NT2/D1 (cell line): ENCODE measurements at regions not wholly inside any gene's neighbourhood (a gene's known extent, or its start where the extent isn't known, plus 50 kb on each side); places are given as distances from the start of the nearest gene placed in this dataset.

Experiments
- DNase-seq: peaks from one replicate; pipeline ENCODE4 v3.0.0-alpha.2; 2011; ENCODE audit warnings: low read depth, low spot score
- H3K27me3 ChIP-seq: 2 replicates; pipeline ENCODE4 v1.6.0; 2011; ENCODE audit warnings: mild to moderate bottlenecking; ENCODE audit not compliant: insufficient read length, insufficient read depth
- H3K36me3 ChIP-seq: 2 replicates; pipeline ENCODE4 v1.6.1; 2011; ENCODE audit warnings: mild to moderate bottlenecking, low read length, mixed read lengths; ENCODE audit not compliant: insufficient read depth, insufficient read length
- H3K4me1 ChIP-seq: 2 replicates; pipeline ENCODE4 v1.5.1; 2011; ENCODE audit not compliant: insufficient read depth, insufficient read length
- H3K4me3 ChIP-seq: 2 replicates; pipeline ENCODE4 v1.5.1; 2011; ENCODE audit warnings: low read depth; ENCODE audit not compliant: insufficient read length
- H3K9ac ChIP-seq: 2 replicates; pipeline ENCODE4 v1.6.0; 2011; ENCODE audit warnings: low read depth; ENCODE audit not compliant: insufficient read length
- H3K9me3 ChIP-seq: 2 replicates; pipeline ENCODE4 v1.5.1; 2011; ENCODE audit warnings: mild to moderate bottlenecking, low read length; ENCODE audit not compliant: insufficient read depth
- SUZ12 ChIP-seq: IDR thresholded peaks from 2 replicates; pipeline ENCODE4 v1.6.1; 2011; ENCODE audit not compliant: insufficient read length, insufficient read depth; ENCODE audit errors: extremely low read depth
- YY1 ChIP-seq: IDR thresholded peaks from 2 replicates; pipeline ENCODE4 v1.6.1; 2011; ENCODE audit not compliant: insufficient read length, insufficient read depth
- ZNF274 ChIP-seq: IDR thresholded peaks from 2 replicates; pipeline ENCODE4 v1.6.1; 2011; ENCODE audit warnings: mild to moderate bottlenecking, low read depth, low read length

- Histone ChIP-seq H3K9ac (no peak overlapping the region), H3K4me1 (no peaks in the 10 kb centered on the region), H3K27me3 (no peaks in the 10 kb centered on the region), H3K9me3 (peaks cover 30% of the 10 kb centered on the region), H3K36me3 (no peaks in the 10 kb centered on the region), H3K4me3 (no peak overlapping the region)
- no peak for TF ChIP-seq ZNF274
- TF ChIP-seq YY1: no peak
- TF ChIP-seq SUZ12: no peak
- no peak for DNase-seq
Measured at GRCh38 chr2:176777262-176777661, 435.3 kb upstream of the HNRNPA3 start.

- no peak overlapping the region for H3K4me3 ChIP-seq
- no peaks in the 10 kb centered on the region for H3K4me1 ChIP-seq
- H3K36me3 ChIP-seq: no peaks in the 10 kb centered on the region
- H3K9me3 ChIP-seq: 0 out of 2 replicates have a peak, but pooled peaks cover 4% of the 10 kb centered on the region
- H3K9ac ChIP-seq: no peak overlapping the region
- DNase-seq: no peak
- no peaks in the 10 kb centered on the region for H3K27me3 ChIP-seq
- TF ChIP-seq YY1 (no peak), SUZ12 (no peak), ZNF274 (no peak)
Measured at GRCh38 chr2:176779917-176780316, 432.7 kb upstream of the HNRNPA3 start.

GRCh38 chr2:176780348-176780747, 432.2 kb upstream of the HNRNPA3 start:
- no peak overlapping the region for H3K9ac ChIP-seq
- TF ChIP-seq SUZ12: no peak
- TF ChIP-seq ZNF274: no peak
- TF ChIP-seq YY1: no peak
- no peaks in the 10 kb centered on the region for H3K9me3 ChIP-seq

GRCh38 chr2:176781570-176782217, 430.9 kb upstream of the HNRNPA3 start:
- Histone ChIP-seq H3K36me3 (no peaks in the 10 kb centered on the region), H3K9ac (no peak overlapping the region), H3K9me3 (no peaks in the 10 kb centered on the region), H3K4me3 (no peak overlapping the region), H3K4me1 (no peaks in the 10 kb centered on the region), H3K27me3 (no peaks in the 10 kb centered on the region)
- no peak for DNase-seq
- no peak for TF ChIP-seq SUZ12
- TF ChIP-seq ZNF274: no peak
- no peak for TF ChIP-seq YY1

More at GRCh38 chr2:176780348-176780747, 432.2 kb upstream of the HNRNPA3 start:
- Histone ChIP-seq H3K27me3 (no peaks in the 10 kb centered on the region), H3K36me3 (no peaks in the 10 kb centered on the region), H3K4me1 (no peaks in the 10 kb centered on the region), H3K4me3 (no peak overlapping the region)
- no peak for DNase-seq

- DNase-seq: no peak
- no peaks in the 10 kb centered on the region for H3K9me3 ChIP-seq
- no peaks in the 10 kb centered on the region for H3K4me1 ChIP-seq
- TF ChIP-seq YY1 (no peak), SUZ12 (no peak), ZNF274 (no peak)
- no peak overlapping the region for H3K4me3 ChIP-seq
- no peaks in the 10 kb centered on the region for H3K36me3 ChIP-seq
- H3K9ac ChIP-seq: no peak overlapping the region
- H3K27me3 ChIP-seq: no peaks in the 10 kb centered on the region
Measured at GRCh38 chr2:176784633-176785200, 427.9 kb upstream of the HNRNPA3 start.

DNA sequence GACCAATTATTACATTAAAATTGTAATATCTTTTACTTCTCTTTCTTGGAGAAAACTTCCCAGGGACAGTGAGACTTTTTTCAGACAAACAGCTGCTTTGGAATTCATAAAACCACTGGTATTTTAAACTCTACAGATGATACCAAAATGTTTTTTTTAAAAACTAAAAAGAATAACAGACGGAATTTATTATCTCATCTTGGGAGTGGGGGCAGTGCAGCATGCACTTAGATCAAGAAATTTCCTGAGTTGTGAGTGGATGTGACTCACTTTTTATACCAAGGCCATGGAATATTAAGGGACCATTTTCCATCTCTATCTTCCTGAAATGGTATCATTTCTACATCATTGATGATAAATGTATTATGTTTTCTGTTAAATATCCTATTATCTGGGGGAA, 422.8 kb upstream of the HNRNPA3 start:
- DNase-seq: no peak
- no peaks in the 10 kb centered on the region for H3K36me3 ChIP-seq
- TF ChIP-seq YY1: no peak
- TF ChIP-seq ZNF274: no peak
- TF ChIP-seq SUZ12: no peak

GRCh38 chr2:176790468-176790867, 422.1 kb upstream of the HNRNPA3 start:
- no peaks in the 10 kb centered on the region for H3K9me3 ChIP-seq
- H3K9ac ChIP-seq: no peak overlapping the region
- no peaks in the 10 kb centered on the region for H3K4me1 ChIP-seq
- no peaks in the 10 kb centered on the region for H3K36me3 ChIP-seq
- TF ChIP-seq SUZ12 (no peak), YY1 (no peak), ZNF274 (no peak)
- no peak overlapping the region for H3K4me3 ChIP-seq
- DNase-seq: peak; percentile 5
- no peaks in the 10 kb centered on the region for H3K27me3 ChIP-seq

More for the DNA sequence above, 422.8 kb upstream of the HNRNPA3 start:
- Histone ChIP-seq H3K9me3 (no peaks in the 10 kb centered on the region), H3K4me1 (no peaks in the 10 kb centered on the region), H3K27me3 (no peaks in the 10 kb centered on the region), H3K4me3 (no peak overlapping the region), H3K9ac (no peak overlapping the region)
